Nephron (organoid): ENCODE measurements at regions not wholly inside any gene's neighbourhood (a gene's known extent, or its start where the extent isn't known, plus 50 kb on each side); places are given as distances from the start of the nearest gene placed in this dataset.

Experiments used
- H3K27ac Mint-ChIP-seq, 3 experiments: 2 replicates each; pipeline ENCODE4 v1.8.0; 2020; ENCODE audit warnings: mixed read lengths in 3 of 3, mild to moderate bottlenecking in 2 of 3, moderate library complexity in 1 of 3
- H3K27me3 Mint-ChIP-seq: 2 replicates; pipeline ENCODE4 v1.8.0; 2021; ENCODE audit warnings: low read depth, mild to moderate bottlenecking, moderate library complexity, mixed read lengths
- H3K36me3 Mint-ChIP-seq: 2 replicates; pipeline ENCODE4 v1.8.0; 2020; ENCODE audit warnings: low read depth, mixed read lengths
- H3K4me1 Mint-ChIP-seq: 2 replicates; pipeline ENCODE4 v1.8.0; 2020; ENCODE audit warnings: mixed read lengths
- H3K4me3 Mint-ChIP-seq, 3 experiments: 2 replicates each; pipeline ENCODE4 v1.8.0; 2020; ENCODE audit warnings: mild to moderate bottlenecking in 3 of 3, mixed read lengths in 3 of 3, moderate library complexity in 2 of 3
- H3K9me3 Mint-ChIP-seq: 2 replicates; pipeline ENCODE4 v1.8.0; 2020; ENCODE audit warnings: mixed read lengths
- TF ChIP-seq, protein P1 (sequence below), 3 experiments: fragments of 200-600 bp; sonication (generic); IDR thresholded peaks; one replicate each; pipeline ENCODE4 v1.5.0; 2021; ENCODE audit warnings: antibody characterized with exemption in 3 of 3; ENCODE audit not compliant: unreplicated experiment in 3 of 3

DNA sequence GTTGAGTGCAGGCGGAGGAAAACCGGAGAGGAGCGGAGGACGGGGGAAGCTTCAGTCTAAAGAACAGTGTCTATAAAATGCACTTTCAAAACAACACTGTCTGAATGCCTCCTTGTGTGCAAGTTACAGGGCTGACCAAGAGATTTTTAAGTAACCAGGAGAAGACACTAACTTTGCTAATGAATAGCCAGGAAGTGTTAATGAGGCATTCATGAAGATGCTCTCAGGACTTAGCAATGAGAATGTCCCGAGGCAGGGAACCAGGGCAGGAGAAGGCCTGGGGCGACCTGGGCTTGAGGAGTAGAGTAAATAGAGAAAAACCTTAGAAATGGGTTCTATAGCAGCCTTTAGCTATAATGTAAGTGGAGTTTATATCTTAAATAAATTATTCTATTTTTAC is 312.1 kb downstream of the SKIDA1 start:
- Mint-ChIP-seq H3K27ac (peak overlapping the region; percentile 2 to 44 (median 7)), H3K36me3 (no peaks in the 10 kb centered on the region), H3K27me3 (no peaks in the 10 kb centered on the region), H3K9me3 (peaks cover under 1% of the 10 kb centered on the region), H3K4me1 (peaks cover 6% of the 10 kb centered on the region), H3K4me3 (no peak overlapping the region)
- TF ChIP-seq, protein P1, sequence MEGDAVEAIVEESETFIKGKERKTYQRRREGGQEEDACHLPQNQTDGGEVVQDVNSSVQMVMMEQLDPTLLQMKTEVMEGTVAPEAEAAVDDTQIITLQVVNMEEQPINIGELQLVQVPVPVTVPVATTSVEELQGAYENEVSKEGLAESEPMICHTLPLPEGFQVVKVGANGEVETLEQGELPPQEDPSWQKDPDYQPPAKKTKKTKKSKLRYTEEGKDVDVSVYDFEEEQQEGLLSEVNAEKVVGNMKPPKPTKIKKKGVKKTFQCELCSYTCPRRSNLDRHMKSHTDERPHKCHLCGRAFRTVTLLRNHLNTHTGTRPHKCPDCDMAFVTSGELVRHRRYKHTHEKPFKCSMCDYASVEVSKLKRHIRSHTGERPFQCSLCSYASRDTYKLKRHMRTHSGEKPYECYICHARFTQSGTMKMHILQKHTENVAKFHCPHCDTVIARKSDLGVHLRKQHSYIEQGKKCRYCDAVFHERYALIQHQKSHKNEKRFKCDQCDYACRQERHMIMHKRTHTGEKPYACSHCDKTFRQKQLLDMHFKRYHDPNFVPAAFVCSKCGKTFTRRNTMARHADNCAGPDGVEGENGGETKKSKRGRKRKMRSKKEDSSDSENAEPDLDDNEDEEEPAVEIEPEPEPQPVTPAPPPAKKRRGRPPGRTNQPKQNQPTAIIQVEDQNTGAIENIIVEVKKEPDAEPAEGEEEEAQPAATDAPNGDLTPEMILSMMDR (IDR thresholded peaks at IDR 0.05; ENCODE audit: unreplicated experiment in 3 of 3), result no peak

DNA sequence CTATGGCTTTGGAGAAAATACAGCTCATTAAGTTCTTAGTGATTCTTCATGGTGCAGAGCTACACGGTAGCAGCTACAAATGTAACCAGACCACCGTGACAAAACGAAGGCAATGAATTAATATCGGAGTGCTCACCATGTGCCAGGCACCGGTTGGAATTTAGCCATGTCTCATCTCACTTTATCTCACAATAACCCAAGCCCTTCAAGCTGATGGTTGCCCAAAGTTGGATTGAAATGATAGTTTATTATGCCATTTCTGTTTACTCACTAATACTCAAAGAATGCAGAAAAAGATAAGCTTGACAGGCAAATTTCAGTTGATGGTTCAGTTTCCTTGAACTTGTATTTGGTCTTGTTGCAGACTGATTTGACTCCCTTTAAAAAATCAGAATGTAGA is 312.6 kb downstream of the SKIDA1 start:
- Mint-ChIP-seq H3K4me3 (no peak overlapping the region), H3K9me3 (peaks cover 2% of the 10 kb centered on the region), H3K36me3 (no peaks in the 10 kb centered on the region), H3K27ac (peak overlapping the region; percentile 2 to 44 (median 7)), H3K27me3 (no peaks in the 10 kb centered on the region), H3K4me1 (peaks cover 6% of the 10 kb centered on the region)
- TF ChIP-seq, protein P1 (IDR thresholded peaks at IDR 0.05; ENCODE audit: unreplicated experiment in 3 of 3), result no peak

DNA sequence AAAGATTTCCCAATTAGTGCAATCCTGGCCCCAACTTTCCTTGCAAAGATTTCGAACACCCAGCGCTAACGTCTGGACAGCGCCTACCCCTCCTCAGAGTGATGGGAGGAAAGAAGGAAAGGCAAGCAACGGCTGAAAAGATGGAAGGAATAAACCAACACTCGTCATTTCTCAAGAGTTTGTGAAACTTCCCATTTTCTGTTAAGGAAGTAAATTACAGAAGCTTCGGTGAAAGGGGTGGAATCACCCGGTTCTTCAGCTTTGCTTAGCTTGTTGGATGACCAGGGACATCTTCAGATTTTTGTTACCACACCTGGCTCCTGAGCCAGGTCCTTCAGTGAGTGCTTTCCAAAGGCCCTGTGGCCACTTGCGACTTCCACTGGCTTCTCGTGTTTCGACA is 313.1 kb downstream of the SKIDA1 start:
- Mint-ChIP-seq H3K4me1 (peaks cover 6% of the 10 kb centered on the region), H3K36me3 (no peaks in the 10 kb centered on the region), H3K4me3 (no peak overlapping the region), H3K9me3 (peaks cover 5% of the 10 kb centered on the region), H3K27ac (no peak overlapping the region), H3K27me3 (no peaks in the 10 kb centered on the region)
- TF ChIP-seq, protein P1 (IDR thresholded peaks at IDR 0.05; ENCODE audit: unreplicated experiment in 3 of 3), result no peak

DNA sequence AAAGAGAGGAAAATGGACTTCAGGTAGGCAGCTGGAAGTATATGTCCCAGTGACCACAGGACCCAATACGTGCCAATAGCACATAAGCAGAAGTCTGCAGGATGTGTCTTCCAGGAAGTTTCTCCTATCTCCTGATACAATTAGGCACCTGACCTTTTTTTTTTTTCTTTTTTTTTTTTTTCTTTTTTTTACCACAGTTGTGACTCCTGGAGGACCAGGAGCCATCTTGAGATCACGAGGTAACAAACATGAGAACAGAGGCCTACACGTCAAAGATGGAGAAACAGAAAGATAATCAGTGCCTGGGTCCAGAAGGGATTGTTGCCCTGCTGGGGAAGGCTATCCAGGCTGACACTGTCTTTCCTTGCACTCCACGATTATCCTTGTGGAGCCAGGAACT is 312.4 kb upstream of the NEBL start:
- peaks cover 7% of the 10 kb centered on the region for H3K9me3 Mint-ChIP-seq
- peak overlapping the region in 1 of 3 experiments; percentile 98 for H3K27ac Mint-ChIP-seq
- H3K27me3 Mint-ChIP-seq, result no peaks in the 10 kb centered on the region
- H3K36me3 Mint-ChIP-seq, result no peaks in the 10 kb centered on the region
- peaks cover 11% of the 10 kb centered on the region for H3K4me1 Mint-ChIP-seq
- no peak overlapping the region for H3K4me3 Mint-ChIP-seq
- TF ChIP-seq, protein P1 (IDR thresholded peaks at IDR 0.05; ENCODE audit: unreplicated experiment in 3 of 3), result no peak

DNA sequence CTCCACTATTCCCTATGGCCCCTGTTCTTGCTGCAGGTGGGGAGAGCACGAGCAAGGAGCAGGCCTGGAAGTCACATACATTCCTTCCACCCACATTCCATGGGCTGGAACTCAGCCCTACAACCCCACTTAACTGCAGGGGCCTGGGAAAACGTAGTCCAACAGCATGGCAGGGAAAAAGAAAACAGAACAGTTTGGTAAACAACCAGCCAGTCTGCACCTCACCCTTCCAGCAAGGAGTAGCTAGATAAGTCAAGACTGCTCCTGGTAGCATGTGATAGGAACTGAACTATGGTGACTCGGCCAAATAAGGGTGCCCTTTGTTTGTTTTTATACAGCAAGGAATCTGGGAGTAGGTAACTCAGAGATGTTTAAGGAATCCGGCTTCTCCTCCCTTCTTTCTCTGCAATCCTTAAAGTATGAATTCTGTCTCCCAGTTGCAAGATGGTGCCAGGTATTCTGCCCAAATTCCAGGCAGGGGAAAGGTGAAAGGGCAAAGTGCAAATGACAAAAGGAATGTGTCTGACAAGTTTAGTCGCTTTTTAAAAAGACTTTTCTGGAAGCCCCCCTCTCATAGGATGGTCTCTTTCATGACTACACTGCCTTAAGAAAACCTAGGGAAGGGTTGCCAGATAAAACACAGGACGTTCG is 311.7 kb upstream of the NEBL start:
- H3K9me3 Mint-ChIP-seq, result peaks cover 7% of the 10 kb centered on the region
- no peaks in the 10 kb centered on the region for H3K36me3 Mint-ChIP-seq
- H3K27me3 Mint-ChIP-seq, result no peaks in the 10 kb centered on the region
- H3K27ac Mint-ChIP-seq, result peak overlapping the region; percentile 69 to 98 (median 78)
- TF ChIP-seq, protein P1 (IDR thresholded peaks at IDR 0.05; ENCODE audit: unreplicated experiment in 3 of 3), result no peak
- H3K4me1 Mint-ChIP-seq, result peaks cover 16% of the 10 kb centered on the region
- no peak overlapping the region for H3K4me3 Mint-ChIP-seq
